NCI-H82 treated with DMSO at 0.1 percent for 48 hours (cell line): ENCODE measurements at regions not wholly inside any gene's neighbourhood (a gene's known extent, or its start where the extent isn't known, plus 50 kb on each side); places are given as distances from the start of the nearest gene placed in this dataset.

Source experiments
- DNase-seq: peaks from one replicate; lab custom pipeline; 2025; ENCODE audit not compliant: unreplicated experiment; lab: John Stamatoyannopoulos, UW

DNA sequence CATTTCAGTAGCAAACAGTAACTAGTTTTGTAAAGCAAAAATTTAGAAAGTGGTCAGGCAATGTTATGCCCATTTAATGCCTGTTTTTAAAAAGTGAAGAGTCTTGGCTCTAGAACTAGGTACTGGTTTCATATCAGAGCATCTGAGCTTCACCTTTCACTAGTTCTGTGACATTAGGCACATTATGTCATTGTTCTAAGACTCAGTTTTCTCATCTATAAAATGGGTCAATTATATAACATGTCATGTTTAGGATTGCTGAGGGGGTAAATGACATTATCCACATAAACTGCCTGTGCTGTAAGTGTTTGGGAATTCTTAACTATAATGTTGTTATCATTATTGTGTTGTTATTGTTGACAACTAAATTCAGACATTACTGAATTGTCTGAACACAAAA, 235.6 kb upstream of the ZC3H12C start:
- no peak for DNase-seq

DNA sequence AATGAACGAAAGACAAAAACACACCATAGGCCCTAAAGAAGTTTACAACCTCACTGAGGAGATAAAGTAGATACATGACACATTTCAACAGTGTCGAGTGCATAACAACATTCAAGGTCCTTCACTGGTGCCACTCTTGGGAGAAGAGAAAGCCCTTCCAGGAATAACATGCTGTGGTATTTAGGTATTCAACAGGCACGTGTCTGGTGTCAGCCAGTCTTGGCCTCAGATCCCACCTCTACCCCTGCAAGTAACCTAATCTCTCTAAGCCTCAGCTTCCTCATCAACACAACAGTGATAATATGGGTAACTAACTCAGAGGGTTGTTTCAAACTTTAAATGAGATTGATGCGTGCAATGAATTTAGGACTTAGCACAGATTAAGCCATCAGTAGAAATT, 235.0 kb upstream of the ZC3H12C start:
- DNase-seq = no peak

DNA sequence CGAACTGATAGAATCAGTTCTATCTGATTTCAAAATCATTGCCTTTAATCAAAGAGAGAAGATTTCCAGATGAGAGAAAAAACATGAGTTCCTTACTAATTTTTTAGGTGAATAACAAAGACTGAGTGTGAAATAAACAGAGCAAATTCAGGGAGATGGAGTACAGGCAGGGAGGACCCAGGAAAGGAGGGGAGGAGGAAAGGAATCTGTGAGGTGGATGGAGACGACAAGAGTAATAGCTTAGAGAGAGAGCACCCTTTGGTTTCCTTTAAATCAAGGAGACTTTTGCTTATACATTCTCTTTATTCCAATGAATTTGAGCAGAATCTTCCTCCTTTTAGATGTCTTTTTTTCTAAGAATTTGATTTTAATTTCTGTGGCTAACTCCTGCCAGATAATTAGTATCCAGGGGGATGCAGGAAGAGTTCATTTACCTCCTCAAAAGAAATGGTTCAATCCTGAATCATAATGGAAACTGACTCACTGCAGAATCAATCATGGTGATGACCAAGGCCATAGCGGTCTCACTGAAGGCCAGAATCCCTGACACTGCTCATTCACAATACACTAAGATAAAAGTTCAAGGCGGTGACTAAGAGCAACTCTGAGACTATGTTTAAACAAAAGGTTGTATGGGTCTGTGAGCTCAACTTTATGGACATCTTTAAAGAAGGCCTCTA, 234.0 kb upstream of the ZC3H12C start:
- DNase-seq = no peak

DNA sequence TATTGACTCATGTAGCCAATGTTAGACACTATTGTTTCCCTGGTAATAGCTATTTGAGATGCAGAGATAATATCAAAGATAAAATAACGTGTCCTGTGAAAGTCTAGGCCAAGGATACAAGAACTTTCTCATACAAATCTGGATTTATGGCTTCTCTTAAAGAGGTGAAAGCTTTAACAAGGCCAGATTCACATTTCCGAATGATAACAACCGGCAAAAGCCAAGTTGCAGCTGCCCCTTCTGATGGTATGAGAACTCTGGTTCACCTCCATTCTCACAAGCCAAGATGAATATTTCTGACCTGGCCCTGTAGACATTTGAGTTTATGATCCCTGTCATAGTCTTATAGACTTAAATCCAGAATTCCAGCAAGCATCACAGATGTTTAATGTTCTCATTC, 230.4 kb upstream of the ZC3H12C start:
- DNase-seq = no peak

DNA sequence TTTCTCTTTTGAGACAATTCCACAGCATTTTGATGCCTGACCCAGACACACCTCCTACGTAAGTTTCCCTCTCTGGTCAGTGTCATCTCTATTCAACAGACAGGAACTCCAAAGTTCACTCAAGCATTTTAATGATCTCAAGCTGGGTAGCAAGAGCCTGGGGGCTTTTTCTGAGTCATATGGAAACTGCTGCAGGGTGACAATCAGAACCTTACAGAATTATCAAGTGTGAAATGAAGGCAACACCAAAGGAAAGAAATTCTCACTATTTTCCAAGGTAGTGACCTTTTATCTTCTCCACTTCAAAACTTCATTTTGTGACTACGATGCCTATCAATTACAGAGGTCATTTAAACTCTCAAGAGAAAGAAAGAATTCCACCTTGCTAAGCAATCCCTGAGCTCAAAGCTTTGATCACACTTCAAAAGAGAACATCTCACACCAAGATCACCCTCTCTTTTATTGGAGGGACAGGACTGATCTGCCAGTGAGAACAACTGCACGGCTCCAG, 229.0 kb upstream of the ZC3H12C start:
- DNase-seq = no peak

DNA sequence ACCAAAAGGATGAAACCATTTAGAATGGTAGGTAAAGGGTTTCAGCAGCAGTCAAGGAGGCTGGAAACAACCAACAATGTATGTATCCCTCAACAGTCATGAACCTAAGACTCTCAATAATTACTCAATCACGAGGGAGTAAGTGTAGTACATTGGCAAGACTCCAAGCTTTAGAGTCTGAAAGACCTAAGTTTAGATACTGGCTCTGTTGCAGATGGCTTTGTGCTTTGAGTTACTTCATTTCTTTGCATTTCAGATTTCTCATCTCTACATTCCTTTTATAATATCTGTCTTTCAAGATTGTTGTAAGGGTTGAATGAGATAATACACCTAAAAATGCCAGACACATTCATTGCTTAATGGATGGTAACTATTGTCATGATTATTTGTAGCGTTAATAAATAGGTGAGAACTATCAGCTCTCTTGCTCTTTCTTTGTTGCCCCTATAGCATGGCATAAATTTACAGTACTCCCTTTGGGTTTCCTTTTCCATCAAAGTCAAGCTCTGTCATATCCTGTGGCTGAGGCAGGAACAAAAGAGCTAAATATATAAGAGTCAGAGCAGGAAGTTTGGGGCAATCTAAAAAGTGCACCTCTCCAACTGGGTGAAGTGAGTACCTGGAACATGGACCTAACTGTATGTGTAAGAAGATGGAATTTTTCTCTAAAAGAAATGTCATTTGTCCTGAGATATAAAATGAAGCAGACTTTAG, 228.2 kb upstream of the ZC3H12C start:
- DNase-seq = no peak

DNA sequence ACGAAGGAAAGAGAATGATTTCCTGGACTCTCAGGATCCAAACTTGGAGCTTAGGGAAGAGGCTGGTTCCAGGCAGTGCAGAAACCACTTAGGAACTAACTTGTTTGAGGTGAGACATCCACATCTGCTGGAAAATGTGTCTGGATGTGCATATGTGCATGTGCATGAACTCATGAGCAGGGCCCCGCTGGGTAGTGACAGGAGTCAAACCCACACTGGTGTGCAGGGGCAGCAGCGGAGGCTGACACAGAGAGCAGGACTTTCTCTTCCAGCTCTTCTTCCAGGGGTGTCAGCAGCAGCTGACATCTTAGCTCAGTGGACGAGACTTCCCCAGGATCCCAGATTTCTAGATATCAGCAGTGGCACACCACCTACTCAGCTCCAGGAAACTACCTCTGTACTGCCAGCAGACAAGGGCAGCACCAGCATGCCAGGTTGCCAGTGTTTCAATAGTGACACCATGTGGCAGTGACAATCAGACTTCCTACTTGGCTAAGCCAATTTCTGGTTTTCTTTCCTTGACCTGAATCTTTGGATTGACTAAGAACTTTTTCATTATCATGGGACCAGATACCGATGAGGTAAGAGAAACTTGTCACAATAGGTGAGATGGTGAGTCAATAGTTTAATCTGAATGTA, 227.5 kb upstream of the ZC3H12C start:
- no peak for DNase-seq

DNA sequence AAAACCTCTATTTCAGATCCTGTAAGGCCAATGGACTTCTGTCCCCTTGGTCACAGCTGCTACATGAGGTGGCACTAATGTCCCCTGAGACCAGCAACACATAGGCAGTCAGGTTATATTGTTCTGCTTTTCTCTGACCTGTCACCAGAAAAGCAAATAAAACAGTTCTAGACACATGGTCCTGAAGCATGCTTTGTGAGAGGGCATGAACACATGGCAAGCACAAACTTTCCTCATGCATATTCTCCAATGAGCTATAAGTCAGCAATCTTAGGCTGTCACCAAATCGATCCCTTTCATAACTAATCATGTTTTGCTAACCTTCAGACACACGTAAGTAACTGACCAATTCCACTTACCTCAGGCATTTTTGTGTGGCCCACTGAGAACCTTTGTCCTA, 225.4 kb upstream of the ZC3H12C start:
- no peak for DNase-seq

DNA sequence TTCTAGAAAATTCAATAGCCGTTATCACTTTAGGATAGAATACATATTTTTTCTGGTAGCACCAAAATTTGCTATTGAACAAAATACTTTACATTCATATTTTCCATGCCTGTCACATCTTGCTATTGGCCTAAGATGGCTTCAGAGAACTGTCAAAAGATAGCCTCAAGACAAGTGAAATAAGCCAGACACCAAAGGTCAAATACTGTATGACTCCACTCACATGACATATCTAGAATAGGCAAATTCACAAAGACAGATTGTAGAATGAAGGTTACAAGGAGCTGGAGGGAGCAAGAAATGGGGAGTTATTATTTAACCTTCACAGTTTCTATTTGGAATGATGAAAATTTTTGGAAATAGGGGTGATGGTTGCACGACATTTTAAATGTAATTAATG, 223.7 kb upstream of the ZC3H12C start:
- no peak for DNase-seq

DNA sequence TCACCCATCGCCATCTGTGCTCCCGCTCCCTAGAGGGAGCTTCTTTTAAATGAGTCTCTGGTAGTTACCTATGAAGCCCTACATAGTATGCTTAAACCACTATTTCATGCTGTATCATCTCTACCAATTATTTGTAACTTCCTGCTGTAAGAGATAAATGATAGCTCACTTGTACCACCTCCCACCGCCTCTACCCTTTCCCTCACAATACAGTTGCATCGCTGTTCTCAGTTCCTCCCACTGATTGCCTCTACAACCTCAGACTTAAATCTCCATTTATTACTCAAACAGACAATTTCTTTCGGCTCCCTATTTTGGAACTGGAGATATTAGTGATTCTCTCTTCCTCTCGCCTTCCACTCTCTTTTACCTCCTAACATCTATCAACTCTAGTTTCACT, 222.9 kb upstream of the ZC3H12C start:
- DNase-seq = no peak

DNA sequence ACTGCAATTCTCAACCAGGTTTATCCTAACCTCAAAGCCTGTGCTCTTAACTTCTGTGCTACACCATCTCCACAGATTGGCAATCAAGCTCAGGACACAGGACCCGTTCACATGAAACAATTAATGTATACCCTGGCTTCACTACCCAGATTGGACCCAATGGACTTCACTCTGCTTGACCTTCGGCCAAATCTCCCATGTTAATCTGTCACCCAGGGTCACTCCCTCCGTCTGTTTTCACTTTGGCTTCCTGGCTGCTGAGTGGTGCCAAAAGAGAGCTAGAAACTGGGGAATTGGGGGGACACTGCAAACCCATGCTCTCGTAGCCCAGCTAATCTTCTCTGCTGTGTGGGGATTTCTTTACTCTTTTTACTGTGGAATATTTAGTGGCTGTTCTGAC, 216.1 kb upstream of the ZC3H12C start:
- no peak for DNase-seq

DNA sequence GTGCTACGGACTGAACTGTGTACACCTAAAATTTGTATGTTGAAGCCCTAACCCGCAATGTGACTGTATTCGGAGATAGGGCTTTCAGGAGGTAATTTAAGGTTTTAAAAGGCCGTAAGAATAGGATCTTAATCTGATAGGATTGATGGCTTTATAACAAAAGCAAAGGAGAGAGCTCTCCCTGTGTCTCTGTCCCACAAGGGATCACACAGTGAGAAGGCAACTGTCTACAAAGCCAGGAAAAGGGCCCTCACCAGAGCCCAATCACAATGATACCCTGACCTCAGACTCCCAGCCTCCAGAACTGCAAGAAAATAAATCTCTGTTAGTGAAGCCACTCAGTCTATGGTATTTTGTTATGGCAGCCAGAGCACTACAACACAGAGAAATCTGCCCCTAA, 208.7 kb upstream of the ZC3H12C start:
- peak; percentile 1 for DNase-seq

DNA sequence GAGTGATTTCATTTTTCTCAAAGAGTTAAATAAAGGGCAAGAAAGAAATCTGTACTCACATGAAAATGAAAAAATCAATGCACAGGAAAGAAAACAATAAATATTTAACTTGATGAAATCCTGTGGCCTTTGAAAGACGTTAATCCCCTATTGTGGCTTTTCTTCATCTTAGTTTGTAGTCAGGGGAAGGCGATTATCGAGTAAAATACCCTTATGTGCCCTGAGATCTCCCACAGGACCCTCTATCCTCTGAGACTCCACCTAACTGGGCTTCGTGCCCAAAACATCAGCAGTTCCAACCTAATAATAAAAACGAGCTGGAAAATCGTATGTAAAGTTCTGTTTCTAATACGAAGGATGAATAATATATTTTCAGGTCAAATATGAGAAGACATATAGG, 208.2 kb upstream of the ZC3H12C start:
- peak; percentile 49 for DNase-seq

DNA sequence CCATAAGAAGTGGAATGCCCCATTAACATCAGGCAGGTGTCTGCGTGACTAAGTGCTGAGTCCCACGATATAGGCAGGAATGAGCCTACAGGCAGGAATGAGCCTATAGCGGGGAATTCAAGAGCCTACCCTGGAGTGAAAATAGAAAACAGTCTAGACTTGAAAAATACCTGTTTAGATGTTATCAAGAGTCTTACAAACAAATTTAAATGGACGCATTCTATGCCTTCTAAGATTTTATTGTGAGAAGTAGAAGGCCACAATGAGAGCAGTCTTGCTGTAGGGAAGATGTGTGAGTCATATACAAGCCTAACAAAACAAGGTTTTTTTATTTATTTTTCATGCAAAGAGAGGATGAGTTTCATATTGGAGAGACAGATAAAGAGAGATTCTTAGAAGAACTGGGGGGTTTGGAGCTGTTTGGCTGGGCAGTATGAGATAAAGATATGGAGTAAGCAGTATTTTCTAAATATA, 200.8 kb upstream of the ZC3H12C start:
- no peak for DNase-seq

DNA sequence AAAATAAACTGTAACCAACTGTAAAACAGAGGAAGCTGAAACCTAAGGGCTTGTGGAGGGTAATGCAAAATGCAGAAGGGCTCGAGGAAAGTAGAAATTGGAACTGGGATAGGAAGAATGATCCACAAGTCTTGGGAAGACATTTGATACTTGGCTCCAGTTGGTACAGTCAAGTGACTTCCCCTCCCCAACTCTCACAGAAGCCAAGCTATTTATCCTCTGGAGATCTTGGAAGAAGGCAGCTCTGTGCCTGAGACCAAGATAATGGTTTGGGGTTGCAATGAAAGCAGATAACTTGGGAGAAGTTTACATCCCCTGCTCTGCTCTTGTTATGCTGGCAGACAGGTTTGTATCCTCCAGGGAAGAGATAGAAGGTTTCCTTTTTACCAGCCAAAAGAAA, 198.9 kb upstream of the ZC3H12C start:
- DNase-seq = no peak

DNA sequence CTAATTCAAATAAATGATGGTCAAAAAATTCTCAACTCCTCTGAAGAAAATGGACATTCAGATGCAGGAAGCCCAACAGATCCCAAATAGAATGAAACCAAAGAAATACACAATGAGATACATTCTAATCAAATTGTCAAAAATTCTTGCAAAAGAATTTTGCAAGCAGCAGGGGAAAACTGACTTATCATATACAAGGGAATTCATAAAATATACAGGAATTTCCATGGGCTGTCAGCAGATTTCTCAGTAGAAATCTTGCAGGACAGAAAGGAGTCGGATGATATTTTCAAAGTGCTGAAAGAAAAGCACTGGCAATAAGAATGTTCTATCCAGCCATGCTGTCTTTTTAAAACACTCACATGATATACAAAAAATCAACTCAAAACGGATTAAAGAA, 194.6 kb upstream of the ZC3H12C start:
- no peak for DNase-seq

DNA sequence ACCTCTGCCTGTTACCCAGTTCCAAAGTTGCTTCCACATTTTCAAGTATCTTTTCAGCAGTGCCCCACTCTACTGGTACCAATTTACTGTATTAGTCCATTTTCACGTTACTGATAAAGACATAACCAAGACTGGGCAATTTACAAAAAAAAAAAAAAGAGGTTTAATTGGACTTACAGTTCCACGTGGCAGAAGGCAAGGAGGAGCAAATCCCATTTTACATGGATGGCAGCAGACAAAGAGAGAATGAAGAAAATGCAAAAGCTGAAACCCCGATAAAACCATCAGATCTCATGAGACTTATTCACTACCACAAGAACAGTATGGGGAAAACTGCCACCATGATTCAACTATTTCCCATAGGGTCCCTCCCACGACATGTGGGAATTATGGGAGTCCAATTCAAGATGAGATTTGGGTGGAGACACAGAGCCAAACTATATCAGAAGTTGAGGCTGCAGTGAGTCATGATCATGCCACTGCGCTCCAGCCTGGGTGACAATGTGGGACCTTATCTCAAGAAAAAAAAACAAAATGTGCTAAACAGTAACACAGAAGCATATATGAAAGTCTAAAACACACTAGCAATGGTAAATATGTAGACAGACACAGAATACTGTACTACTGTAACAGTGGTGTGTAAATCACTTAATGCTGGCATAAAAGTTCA, 190.3 kb upstream of the ZC3H12C start:
- DNase-seq = no peak

DNA sequence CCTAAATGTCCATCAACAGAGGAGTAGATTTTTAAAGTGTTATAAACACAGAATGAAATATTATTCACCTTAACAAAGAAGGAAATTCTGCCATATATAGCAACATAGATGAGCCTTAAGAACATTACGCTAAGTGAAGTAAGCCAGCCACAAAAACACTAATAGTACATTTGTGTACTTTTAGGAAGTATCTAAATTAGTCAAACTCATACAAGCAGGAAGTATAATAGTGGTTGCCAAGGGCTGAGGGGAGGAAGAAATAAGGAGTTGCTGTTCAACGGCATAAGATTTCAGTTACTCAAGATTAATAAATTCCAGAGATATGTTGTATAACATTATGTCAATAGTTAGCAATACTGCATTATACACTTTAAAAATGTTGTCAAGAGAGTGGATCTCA, 181.7 kb upstream of the ZC3H12C start:
- DNase-seq = no peak

DNA sequence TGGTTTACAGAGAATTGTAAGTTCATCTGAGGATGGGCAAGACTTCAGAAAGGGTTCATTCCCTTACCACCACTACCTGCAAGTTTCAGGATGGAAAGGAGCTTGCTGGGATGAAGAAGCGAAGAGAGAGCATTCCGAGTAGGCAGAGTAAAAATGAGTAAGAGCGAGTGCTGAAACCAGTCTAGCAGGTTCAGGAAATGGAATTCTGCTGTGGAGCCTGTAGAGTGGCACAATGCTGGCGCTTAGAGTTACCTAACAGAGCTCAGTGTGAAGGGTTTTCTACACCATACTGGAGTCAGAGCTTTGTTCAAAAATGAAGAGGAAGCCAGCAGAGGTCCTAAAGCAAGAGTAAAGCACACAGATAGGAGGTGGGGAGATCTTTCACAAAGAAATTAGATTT, 179.2 kb upstream of the ZC3H12C start:
- DNase-seq = no peak

DNA sequence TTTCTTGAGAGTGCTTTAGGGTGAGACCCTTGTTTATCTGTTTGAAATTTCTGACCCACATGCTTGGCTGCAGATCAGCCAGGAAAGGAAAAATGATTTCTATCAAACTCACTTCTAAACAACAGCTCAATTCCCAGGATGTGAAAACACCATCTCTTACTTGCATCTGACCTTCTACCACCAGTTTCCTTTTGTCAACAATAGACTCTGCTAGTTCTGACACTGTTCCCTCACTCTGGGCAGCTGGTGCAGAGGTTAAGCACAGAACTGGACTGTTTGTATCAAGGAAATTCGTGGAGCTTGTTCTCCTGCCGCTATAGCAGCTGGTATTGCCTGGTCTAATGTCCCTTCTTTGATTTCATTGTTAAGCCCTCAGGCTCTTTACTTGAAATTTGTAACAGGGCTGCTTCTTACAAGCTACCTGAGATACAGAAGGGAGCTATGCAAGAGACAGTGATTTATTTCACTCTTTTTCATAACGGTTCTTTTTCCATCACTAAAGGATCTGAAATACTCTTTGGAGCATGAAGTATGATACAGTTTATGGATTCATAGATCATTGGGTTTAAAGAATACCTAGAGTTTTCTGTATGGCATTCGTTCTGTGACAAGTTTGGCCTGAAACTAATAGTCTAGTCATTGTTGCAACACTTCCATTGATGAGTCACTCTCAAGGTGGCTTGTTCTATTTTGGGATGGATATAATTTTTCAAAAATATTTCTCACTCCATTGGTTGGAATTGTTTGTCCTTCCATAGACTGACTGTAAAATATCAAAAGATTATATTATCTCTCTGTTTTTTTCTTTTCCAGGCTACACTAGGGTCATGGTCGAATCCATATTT, 178.2 kb upstream of the ZC3H12C start:
- DNase-seq = no peak

DNA sequence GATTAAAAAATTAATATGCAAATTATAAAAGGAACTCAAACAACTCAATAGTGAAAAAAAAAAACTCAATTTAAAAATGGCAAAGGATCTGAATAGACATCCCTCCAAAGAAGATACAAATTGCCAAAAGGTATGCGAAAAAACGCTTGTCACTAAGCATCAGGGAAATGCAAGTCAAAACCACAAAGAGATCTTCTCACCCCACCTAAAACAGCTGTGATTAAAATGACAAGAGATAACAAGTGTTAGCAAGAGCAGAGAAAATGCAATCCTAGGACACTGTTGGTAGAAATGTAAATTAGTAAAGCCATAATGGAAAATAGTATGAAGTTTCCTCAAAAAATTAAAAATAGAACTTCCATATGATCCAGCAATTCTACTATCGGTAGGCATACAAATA, 166.3 kb upstream of the ZC3H12C start:
- no peak for DNase-seq
